ENCODE measurements at regions not wholly inside any gene's neighbourhood (a gene's known extent, or its start where the extent isn't known, plus 50 kb on each side); places are given as distances from the start of the nearest gene placed in this dataset.
"Not testable (repeated sequence)": the region's sequence is repeated elsewhere in the genome, so short reads cannot be mapped to it uniquely, and the experiment has no call there.

- no peak for DNase-seq (ENCODE audit: low spot score)
Observed at GRCh38 chr12:107497231-107497630, 188.4 kb upstream of the PWP1 start.

DNA sequence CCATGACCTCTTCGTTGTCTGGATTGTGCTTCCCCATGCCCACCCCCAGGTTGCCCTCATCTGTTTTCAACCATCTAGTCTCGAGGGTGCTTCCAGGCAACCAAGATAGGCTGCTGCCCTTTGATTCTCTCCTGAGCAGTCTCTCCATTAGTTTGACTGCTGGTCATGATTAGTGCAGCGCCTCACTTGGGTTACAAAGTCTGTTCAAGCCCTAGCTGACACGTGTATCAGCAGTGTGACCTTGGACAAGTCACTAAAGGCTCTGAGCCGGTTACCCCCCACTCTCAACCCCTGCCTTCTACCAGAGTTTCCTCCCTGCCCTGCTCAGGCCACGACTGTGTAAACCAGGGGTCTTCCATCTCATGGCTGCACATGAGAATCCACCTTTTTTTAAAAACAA is 185.3 kb upstream of the PWP1 start:
- DNase-seq (ENCODE audit: low spot score): no peak

DNA sequence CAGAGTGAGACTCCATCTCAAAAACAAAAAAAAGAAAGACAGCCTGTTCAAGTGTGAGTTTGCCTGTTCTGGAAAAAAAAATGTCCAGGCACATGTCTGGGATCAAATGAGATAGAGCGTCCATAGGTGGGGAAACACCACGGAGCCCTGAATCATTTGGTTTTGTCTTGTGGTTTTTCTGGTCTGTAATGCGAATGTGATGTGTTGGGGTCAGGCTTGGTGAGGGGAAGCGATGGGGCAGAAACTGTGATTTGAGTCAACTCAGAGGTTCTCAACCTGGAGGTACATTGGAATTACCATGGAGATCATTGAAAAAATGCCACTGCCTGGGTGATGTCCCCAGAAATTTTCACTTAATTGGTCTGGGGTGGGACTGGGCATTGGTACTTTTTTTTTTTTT is 183.9 kb upstream of the PWP1 start:
- DNase-seq (ENCODE audit: low spot score): peak; percentile 48

- no peak for DNase-seq (ENCODE audit: low spot score)
Observed at GRCh38 chr12:107503129-107503855, 182.3 kb upstream of the PWP1 start.

- peak; percentile 47 for DNase-seq (ENCODE audit: low spot score)
Observed at GRCh38 chr12:107503887-107504885, 181.4 kb upstream of the PWP1 start.

- no peak for DNase-seq (ENCODE audit: low spot score)
Observed at GRCh38 chr12:107509421-107509820, 176.2 kb upstream of the PWP1 start.

DNA sequence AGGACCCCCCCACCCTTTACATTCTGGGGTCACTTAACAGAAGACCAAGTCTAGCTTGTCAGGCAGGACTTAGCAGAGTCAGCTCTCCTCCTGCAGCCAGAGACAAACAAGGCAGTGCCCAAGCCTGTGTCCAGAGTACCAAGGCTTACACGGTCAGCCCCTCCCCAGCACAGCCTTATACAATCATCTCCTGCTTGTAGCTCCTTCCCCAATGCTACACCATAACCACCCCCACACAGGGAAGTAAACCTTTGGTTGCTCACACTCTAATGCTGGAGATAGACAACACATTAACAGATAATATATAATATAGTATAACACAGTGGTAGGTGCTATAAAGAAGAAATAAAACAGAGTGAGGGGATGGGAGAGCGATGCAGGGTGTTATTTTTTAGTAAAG is 175.4 kb upstream of the PWP1 start:
- DNase-seq (ENCODE audit: low spot score): no peak

- DNase-seq (ENCODE audit: low spot score): no peak
Observed at GRCh38 chr12:107511292-107511691, 174.3 kb upstream of the PWP1 start.

GRCh38 chr12:107512391-107512790 is 173.2 kb upstream of the PWP1 start:
- no peak for DNase-seq (ENCODE audit: low spot score)

- DNase-seq (ENCODE audit: low spot score): no peak
Observed at GRCh38 chr12:107513184-107513583, 172.4 kb upstream of the PWP1 start.

DNA sequence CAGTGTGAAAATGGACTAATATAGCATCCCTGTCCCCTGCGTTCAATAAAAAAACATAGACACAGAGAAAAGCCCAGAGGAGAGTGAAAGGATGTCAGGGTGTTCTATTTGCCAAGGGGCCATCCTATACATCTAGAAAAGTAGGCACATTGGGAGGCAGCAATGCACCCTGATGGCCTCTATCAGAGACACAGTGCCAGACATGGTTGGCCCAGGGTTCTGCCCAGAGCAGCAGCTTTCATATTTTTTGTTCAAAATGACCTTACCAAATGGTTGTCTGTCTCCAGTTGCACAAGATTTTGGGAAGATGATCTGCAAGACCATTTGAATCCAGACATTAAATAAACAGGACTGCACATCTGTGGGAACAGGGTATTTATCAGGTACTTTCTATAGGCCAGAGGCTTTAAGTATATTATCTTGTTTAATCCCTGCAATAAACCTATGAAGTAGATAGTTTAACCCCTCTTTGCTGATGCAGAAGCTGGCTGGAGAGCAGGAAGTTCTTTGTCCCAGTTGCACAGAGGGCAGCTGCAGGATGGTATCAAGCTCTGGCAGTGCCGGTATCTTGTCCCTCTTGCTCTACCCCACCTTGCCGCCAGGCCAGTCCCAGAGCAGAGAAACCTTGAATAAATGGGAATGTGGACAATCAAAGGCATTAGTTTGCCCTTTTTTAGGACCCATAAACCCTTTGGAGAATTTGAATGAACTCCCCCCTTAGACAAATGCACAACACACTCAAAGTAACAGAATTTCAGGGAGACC is 171.8 kb upstream of the PWP1 start:
- no peak for DNase-seq (ENCODE audit: low spot score)

- no peak for DNase-seq (ENCODE audit: low spot score)
Observed at GRCh38 chr12:107514887-107515445, 170.6 kb upstream of the PWP1 start.

DNA sequence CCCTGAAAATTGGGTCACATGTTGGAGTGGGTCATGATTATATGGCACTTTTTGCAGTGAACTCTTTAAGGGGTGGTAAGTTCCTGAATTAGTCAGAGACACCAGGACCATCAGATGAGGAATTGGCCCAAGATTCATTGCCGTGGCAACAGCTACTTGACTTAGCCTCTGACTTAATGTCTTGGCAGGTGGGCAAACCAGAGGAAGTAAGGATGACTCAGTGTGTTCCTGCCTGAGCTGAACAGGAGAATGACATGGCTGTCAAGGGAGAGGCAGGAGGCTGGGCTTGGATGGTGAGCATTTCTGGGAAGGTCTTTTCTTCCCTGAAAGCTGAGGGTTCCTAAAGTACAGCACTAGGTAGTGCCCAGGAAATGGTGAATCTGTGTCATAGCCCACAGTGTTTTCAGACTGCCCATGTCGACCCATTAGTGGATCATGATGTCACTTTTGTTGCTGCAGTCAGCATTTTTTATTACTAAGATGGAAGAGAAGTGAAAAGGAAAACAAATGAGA is 170.1 kb upstream of the PWP1 start:
- DNase-seq (ENCODE audit: low spot score): peak; percentile 100

DNA sequence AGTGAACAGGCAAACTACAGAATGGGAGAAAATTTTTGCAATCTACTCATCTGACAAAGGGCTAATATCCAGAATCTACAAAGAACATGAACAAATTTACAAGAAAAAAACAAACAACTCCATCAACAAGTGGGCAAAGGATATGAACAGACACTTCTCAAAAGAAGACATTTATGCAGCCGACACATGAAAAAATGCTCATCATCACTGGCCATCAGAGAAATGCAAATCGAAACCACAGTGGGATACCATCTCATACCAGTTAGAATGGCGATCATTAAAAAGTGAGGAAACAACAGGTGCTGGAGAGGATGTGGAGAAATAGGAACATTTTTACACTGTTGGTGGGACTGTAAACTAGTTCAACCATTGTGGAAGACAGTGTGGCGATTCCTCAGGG is 167.8 kb upstream of the PWP1 start:
- not testable (repeated sequence) for DNase-seq (ENCODE audit: low spot score)

- DNase-seq (ENCODE audit: low spot score): no peak
Observed at GRCh38 chr12:107518868-107519267, 166.7 kb upstream of the PWP1 start.

DNA sequence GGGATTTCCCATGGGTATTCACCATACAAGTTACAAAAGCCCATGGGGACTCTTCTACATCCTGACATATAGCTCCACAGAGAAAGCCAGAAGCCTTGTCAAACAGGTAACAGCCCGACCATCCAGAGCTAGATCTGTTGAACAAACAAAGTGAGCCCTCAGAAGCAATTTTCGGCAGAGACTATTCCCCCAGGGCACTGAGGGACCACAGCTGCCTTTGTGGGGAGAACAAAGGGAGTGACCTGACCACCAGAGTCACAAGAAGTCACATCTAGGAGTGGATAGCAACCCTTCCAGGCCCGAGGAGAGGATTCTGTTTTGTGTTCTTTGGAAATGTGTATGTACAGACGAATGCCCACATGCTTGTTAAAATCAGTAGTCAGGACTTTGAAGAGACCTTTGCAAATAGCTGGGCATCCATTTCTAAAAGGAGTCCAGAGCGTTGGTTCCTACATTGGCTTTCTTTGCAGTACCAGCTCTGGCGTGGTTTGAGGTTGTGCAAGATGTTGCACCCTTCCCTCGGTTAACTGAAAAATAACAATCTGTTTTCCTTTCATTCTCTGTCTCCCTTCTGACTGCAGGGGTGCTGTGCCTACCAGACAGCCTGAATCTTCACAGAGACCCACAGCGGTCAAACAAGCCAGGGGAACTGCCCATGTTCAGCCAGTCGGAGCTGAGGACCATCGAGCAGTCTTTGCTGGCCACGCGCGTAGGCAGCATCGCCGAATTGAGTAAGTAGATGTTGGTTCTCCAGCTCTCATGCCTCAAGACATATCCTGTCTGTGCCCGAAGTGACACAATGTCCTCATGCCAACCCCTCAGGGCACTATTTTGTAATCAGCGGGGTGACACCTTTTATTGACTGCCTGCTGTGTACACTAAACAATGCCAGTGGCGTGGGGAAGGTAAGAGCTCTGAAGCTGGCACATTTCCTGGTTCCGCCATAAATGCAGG is 165.4 kb upstream of the PWP1 start:
- DNase-seq (ENCODE audit: low spot score): no peak

- no peak for DNase-seq (ENCODE audit: low spot score)
Observed at GRCh38 chr12:107521826-107522355, 163.7 kb upstream of the PWP1 start.

GRCh38 chr12:107522692-107523477 is 162.7 kb upstream of the PWP1 start:
- DNase-seq (ENCODE audit: low spot score): no peak

DNA sequence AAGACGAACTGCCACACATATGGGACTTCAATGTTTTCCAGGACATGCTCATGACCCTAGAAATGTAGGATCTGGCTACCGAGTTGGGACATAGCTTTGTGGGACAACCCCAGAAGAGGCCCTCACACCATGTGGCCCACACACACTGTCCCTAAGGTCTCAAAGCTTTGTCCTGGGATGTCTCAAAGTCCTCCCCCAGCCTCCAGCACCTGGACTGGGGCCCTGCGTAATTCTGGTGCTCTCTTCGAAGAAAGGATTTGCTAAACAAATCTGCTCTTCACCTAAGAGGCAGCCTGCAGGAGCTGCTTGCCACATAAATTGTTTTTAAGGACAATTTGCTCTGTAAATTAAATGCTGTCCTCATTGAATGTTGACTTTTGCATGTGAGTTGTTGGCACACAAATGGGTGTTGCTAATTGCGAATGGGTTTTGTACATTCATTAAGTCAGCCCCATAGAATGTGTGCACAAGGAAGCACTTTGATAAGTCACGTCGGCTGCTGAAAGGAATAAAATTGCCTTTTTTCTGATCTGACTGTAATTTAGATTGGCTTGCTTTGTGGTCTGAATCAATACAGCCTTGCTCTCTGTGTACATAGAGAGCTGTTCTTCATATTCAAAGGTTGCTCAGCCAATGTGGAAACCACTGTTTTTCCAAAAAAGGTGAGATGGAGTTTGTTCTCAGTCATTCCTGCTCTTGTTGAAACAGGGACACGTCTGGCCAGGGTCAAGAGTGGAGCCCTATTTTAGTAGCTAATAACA is 161.6 kb upstream of the PWP1 start:
- DNase-seq (ENCODE audit: low spot score): no peak
